HG03521 (cell line): ENCODE measurements at regions not wholly inside any gene's neighbourhood (a gene's known extent, or its start where the extent isn't known, plus 50 kb on each side); places are given as distances from the start of the nearest gene placed in this dataset.

Experiments used
- ATAC-seq: cut with Tn5 transposase; IDR thresholded peaks from one replicate; pipeline ENCODE4 v1.9.1; 2021; ENCODE audit warnings: mild to moderate bottlenecking, moderate library complexity; ENCODE audit not compliant: unreplicated experiment

DNA sequence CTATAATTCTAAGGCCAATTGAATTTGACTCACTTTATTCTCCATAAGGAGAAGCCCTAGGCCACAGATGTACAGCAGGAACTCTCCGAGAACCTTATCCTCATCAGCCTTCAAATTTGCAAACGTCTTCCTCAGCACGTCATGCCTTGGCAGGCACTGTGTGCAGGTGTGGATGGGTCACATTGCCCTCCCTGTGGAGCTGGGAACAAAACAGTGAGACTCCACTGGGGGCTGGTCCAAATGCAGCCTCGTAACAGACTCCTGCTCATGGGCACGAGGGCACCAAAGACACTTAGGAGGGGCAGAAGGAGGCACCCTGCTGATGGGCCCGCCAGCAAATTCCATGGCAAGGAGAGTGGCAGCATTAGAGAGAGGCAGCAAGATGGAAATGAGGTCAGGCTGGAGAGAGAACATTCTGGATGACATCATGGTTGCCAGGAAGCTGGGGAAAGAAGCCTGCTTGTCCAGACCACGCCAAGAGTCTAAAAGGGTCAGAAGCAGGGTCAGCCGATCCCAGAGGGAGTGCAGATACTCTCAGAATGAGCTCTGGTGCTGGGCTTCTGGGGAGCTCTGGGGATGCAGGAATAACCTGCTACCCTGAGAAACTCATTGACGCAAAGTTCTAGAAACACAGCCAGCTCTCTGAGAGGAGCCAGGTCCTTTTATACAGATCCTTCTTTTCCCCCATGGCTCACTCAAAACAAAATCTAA is 242.2 kb downstream of the B3GLCT start:
- no peak for ATAC-seq

DNA sequence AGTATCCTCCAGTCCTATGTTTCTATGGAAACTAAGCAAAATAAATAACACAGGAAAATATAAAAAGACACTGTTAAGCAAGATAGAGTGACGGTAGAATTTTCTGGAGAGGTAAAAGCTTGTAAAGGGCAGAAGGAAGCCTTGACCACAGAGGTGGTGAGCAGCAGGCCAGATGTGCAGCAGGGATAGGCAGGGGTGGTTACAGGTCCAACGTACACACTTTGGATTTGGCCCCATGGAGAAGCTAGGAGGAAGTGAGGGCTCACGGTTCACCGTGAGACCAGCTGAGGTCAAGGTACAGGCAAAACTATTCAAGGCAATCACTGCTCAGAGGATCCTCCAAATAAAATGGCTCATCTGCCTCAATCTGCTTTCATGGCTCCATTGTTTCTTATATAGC is 242.8 kb downstream of the B3GLCT start:
- no peak for ATAC-seq

- no peak for ATAC-seq
Measured at GRCh38 chr13:31444266-31444856, 244.6 kb downstream of the B3GLCT start.

GRCh38 chr13:31452525-31452924 is 252.8 kb downstream of the B3GLCT start:
- no peak for ATAC-seq

DNA sequence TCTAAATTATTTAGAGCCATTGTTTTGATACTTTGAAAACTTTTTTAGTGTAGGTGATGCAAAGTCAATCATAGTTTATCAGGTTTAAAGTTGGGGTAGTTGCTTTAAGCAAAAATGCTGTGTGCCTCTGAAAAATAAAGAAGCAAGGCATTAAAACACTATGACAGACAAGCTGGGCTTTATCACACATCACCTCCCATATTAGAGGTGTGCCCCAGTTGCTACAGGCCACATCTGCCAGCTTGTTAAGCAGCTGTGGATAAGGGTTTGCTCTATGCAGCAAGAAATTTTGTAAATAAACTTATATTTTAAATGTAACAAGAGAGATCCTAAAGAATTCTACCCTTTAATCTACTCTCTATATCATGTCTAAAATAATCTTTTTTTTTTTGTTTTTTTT is 255.8 kb downstream of the B3GLCT start:
- ATAC-seq = no peak

DNA sequence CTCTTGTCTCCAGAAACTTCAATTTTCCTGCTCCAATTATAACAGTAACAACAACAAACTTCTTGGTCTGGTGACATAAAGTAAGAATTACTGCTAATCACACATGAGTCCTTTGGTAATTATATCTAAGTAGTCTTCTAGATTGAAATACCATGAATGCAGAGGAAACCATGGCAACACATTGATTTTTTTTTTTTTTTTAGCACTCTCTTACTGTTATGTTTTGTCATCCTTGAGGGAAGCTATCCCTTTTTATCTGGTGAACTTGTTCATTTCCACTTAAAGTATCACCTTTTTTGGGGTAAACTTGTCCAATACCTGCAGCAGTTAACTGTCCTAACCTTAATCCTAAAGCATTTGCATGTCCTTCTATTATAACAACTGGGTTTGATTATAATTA is 256.3 kb downstream of the B3GLCT start:
- no peak for ATAC-seq

DNA sequence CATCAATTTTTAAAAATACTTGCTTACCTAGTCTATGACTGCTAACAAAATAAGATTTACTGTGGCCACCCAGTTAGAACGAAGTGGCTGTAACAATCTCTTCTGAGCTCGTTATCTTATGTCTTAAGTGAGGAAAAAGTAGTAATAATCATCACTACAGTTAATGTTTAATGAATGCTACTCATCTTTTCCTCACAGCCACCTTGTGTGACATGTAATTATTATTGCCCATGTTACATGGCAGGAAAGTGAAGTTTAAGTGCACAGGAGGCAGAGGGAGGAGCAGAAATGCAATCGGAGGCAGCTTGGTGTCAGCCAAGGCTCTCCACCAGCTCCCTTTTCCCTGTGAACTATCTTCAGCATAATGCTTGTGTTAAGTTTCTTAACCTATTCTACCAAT is 260.3 kb downstream of the B3GLCT start:
- ATAC-seq = no peak

GRCh38 chr13:31461923-31462322 is 262.1 kb downstream of the B3GLCT start:
- no peak for ATAC-seq

- ATAC-seq = no peak
Measured at GRCh38 chr13:31462766-31463165, 263.0 kb downstream of the B3GLCT start.

DNA sequence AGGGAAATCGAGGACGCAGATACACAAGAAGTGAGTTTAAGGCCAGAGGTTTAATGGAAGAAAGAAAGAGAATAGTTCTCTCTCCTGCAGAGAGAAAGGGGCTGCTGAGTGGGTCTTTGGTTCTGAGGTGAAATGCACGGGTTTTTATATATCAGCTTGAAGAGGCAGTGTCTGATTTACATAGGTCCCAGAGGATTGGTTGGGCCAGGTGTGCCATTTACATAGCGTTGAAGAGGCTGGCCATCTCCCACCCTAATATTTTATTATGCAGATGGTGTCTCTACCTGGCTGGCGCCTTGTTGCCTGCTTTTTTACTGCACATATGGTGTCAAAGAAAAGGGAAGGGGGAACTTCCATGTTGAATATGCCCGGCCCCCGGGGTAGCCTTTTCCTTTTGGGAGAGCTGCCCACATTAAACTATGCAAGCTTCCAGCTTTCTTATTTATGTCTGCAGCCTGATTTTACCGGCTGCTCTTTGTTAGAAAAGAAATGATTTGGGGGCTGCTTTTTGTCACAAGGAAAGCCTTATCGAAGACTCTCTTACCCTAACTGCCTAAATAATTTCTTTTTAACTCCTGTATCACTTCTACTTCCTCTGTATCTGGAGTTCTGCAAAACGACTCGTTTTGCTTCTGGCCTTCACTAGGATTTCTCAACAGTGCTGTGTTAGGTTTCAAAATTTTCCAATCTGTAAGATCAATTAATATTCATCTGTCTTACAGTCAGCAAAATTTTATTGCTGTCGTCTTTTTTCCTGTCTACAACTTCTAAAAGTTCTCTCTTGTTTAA is 268.5 kb downstream of the B3GLCT start:
- ATAC-seq = no peak

DNA sequence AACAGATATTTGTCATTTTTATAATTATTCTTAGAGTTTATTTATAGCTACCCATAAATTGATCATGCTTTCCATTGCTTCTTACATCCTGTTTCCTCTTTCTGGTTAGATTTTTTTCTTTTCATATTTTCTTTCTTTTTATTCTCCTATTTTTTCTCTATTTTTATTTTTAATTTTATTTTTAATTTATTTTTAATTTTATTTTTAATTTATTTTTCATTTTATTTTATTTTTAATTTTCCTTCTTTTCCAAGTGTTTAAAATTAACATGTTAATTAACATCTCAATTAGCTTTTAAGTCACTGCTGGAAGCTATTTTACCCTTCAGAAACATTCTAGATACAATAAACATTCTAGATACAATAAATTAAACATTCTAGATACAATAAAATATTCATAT is 269.6 kb downstream of the B3GLCT start:
- no peak for ATAC-seq

GRCh38 chr13:31476266-31476665 is 263.1 kb upstream of the RXFP2 start:
- ATAC-seq = no peak

- ATAC-seq = no peak
Measured at GRCh38 chr13:31476753-31477152, 262.6 kb upstream of the RXFP2 start.

DNA sequence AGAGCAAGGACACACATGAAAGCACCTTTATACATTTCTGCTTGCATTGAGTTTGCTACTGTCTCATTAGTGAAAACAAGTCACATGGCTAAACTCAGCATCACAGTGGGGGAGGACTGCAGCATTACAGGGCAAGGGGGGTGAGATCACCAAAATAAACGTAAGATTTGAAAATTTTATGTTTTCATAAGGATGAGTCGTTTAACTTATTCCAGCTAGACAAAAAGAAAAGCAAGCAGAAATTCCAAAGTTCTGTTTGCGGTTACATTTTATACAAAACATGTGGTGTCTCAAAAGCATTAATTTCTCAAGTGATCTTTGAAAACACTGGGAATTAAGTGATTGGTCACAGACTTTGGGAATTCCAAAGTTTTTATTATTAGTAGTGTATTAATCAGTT is 261.4 kb upstream of the RXFP2 start:
- ATAC-seq = no peak

GRCh38 chr13:31485183-31485582 is 254.1 kb upstream of the RXFP2 start:
- ATAC-seq = no peak

DNA sequence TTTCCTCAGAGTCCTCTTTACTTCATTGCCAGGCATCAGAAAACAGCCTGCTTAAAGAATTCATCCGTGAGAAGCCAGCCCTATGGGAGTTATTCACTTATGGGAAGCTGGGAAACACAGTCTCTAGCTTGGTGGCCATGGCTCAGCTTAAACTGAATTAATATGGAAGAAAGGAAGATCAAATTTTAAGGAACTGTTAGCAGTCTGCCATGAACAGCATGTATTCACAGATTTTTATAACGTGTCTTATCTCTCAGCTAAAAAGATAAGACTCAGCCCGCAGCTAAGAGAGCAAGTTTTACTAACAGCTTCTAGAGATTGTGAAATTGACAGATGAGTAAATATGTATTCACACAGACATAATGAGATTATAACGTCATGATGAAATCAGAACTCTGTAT is 253.7 kb upstream of the RXFP2 start:
- ATAC-seq = no peak

- no peak for ATAC-seq
Measured at GRCh38 chr13:31495336-31495735, 244.0 kb upstream of the RXFP2 start.

- ATAC-seq = no peak
Measured at GRCh38 chr13:31499274-31499673, 240.1 kb upstream of the RXFP2 start.

- no peak for ATAC-seq
Measured at GRCh38 chr13:31503626-31504025, 235.7 kb upstream of the RXFP2 start.

DNA sequence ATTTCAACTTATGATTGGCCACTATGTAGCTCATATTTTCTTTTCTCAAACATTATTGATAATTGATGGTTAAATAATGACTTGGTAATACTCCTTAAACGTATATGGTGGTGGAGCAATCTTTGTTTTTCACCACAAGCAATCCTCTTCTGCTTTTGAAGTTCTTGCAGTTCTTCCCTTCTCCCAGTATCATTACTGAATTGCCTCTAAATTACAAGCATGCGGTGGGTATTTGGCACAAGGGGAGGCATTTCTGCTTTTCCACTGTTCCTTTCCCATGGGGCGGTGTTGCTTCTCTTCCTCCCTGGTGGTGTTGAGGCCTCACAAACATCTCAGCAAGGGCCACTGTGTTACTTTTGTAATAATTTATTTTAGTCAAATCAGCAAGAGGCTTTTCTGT is 234.4 kb upstream of the RXFP2 start:
- ATAC-seq = no peak

- ATAC-seq = no peak
Measured at GRCh38 chr13:31512331-31512730, 227.0 kb upstream of the RXFP2 start.

DNA sequence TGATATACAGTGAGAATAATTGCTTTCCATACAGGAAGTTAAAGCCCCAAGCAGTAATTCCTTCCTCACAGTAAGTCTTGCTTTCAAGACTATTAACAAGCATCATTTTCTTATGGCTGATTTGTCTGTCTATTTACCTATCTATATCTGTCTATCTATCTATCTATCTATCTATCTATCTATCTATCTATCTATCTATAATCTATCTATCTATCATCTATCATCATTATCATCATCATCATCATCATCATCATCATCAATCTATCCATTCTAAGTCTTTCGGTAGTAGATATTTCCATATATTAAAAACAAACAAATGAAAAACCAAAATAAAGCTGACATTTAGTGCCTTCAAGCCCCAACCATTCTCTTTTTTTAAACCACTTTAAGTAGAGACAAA is 224.4 kb upstream of the RXFP2 start:
- no peak for ATAC-seq
